ENCODE measurements at regions not wholly inside any gene's neighbourhood (a gene's known extent, or its start where the extent isn't known, plus 50 kb on each side); places are given as distances from the start of the nearest gene placed in this dataset.

DNA sequence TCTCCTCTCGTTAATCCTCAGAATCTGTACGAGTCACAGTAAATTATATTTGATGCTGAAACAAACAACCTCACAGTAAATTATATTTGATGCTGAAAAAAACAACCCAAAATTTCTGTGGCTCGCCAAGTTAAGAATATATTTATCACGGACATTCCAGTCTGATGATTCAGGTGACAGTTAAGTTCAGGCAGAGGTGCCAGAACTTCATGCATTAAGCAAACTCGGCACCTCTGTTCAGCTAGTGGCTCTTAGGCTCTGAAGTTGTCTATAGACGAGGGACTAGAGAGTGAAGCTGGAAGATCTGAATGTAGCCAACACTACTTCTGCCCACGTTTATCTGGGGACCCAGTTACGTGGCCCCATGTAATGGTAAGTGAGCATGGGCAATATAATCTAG lies 132.2 kb upstream of the AGA start:
- DNase-seq: no peak

DNA sequence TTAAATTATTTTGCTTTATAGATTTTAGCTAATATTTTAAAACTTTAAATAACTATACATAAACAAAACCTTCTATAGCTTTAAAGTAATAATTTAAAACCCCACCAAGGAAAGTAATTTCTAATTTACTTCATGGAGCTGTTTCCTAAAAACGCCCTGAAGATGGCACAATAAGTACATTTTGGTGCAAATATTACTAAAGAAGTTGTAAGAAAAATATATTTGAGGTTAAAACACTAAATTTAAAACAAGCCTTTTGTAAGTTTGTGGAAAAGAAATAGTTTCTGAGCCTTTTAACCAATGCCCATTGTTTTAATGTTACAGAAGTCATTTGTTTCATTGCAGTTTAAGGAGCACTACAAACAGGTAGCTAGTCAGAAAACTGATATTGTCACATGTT lies 137.4 kb upstream of the AGA start:
- DNase-seq: no peak

DNA sequence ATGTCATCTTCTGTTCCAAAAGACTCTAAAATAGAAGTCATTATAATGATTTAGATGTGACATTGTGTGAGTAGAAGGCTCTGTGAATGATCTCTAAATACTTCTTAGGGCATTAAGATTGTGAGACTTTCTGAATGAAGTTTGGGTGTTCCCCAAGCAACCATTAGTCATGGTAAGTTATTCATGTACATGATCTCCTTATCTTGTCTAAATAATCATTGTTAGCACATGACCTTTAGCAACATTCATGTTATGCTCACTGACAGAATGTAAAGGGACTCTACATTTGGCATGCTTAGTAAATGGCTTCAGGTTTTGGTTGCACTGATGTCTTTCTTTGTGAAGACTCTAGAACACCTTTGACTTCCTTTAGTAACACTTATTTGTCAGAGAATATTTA lies 140.8 kb upstream of the AGA start:
- DNase-seq: no peak

DNA sequence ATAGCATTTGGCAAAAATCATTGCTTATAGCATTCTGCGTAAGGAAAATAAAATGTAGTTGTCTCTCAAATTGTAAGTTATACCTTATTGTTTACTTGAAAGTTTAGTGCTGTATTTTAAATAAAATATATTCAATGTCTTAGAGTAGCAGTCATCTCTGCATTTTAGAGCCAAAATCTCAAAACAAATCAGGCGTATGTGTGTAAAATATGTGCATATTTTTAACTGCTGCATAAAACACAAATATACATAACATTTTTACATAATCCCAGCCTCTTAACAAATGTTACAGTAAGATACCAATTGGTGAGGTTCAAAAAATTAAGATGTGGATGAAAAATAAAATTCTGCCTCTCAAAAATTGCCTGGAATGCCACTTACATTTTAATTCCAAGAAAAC lies 145.8 kb upstream of the AGA start:
- DNase-seq: no peak

DNA sequence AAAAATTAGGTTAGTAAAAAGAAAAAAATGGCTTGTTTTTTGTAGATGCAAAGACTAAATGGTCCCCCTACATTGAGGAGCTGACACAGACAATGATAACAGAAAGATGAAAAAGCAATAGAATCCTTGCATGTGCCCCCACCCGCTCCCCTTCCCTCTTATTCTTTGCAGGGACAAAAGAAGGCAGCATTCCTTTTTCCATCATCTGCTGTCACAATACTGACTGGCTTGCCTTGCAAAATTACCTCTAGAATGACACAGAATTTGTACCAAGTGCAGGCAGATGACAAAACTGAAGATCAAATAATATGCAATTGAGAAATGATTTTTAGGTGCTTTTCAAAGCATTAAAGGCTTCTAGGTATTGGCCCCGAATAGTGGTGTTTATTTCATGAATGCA lies 153.1 kb upstream of the AGA start:
- no peak for DNase-seq

DNA sequence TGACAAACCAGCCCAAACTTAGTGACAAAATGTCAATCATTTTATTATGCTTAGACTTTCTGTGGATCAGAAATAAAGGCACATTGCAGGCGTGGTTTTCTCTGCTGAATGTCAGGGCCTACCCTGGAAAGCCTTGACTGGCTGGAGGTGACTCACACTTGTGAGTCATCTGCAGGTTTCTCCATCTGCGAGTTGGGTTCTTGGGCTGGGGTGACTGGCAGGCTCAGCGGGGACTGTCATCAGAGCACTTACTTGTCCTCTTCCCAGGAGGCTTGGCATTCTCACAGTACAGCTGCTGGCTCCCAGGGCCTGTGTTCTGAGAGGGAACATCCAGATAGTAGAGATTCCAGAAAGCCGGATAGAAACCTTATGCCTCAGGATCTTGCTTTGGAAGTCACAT lies 153.8 kb upstream of the AGA start:
- DNase-seq: no peak

DNA sequence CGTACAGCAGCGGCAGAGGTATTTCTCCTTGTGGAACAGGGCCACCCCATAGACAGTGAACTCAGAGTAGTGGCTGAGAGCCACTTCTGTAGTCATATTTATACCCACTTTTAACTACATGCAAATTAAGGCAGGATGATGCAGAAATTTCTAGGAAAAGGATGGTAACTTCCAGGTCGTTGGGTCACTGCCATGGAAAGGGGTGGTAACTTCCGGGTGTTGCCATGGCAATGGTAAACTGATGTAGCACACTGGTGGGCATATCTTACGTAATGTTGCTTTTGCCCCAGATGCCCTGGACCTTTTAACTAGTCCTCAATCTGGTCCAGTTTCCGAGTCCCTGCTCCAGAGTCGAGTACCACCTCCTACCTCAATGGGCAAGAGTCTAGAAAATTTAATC lies 154.8 kb upstream of the AGA start:
- no peak for DNase-seq

DNA sequence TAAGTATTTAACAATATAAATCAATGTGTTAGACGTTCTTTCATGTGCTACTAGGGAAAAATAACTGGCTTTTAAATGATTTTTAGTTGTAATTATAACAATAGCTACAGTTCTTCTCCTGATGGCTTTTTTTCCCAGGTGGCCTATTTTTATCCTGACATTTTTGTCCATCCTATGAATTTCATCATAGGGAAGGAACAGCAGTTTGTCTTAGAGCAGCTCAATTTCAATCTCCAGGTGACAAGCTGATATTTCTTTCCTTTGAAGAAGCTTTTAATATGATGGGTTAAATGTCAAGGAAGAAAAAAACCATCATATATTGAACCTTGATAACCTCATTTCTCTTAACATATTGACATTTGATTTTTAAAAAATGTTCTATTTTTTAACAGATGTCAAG lies 163.0 kb upstream of the AGA start:
- DNase-seq: no peak

DNA sequence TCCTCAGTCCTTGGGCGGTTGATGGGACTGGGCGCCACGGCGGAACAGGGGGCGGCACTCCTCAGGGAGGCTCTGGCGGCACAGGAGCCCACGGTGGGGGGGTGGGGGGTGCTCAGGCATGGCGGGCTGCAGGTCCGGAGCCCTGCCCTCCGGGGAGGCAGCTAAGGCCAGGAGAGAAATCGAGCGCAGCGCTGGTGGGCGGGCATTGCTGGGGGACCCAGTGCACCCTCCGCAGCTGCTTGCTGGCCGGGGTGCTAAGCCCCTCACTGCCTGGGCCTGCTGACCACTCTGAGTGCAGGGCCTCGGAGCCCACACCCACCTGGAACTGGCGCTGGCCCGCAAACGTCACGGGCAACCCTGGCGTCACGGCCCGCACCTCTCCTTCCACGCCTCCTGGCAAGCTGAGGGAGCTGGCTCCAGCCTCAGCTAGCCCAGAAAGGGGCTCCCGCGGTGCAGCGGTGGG lies 164.9 kb upstream of the AGA start:
- no peak for DNase-seq

DNA sequence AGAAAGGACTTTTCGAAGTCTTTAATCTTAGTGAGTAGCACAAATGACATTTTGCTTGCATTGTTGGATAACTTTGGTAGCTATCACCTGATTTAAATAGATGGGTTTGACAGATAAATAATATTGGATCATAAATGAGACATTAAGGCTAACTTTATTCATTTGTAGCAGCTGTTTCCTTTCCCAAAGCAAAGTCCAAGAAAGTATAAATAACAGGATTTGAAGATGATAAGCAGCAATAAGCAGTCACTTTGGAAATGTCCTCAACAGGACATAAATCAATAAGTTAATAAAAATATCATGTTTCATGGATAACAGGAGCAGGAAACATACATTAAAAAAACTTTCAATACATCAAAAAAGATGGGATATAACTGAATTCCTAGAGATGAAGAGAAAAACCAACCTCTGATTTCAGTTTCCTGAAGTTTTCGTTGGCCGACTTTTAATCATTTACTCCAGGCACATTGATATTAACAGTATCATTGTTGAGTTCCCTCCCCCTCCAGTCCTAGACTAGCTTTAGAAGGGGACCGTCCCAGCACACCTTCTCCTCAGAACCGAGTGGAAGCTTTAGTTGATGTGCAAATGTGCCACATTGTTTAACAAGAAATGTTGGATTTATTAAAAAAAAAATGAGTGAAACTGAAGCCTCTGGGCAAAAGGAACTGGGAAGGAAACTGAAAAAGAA lies 169.9 kb upstream of the AGA start:
- DNase-seq: no peak

DNA sequence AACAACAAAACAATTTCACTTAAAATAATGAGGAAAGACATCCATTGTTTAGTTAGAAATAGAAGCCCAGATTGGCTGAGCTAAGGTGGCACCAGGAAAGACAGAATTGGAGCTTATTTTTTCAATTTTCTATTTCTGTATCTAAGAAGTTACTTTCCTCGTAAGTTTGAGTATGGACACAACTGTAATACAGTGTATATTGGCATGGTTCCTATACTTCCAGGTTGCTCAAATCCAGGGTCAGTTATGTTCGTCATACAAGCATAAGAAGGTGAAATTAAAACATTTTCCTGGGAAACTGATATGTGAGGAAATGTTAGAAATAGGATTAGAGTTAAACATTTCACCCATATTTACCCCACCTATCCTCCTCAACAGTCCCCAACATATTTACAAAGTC lies 170.4 kb upstream of the AGA start:
- no peak for DNase-seq

DNA sequence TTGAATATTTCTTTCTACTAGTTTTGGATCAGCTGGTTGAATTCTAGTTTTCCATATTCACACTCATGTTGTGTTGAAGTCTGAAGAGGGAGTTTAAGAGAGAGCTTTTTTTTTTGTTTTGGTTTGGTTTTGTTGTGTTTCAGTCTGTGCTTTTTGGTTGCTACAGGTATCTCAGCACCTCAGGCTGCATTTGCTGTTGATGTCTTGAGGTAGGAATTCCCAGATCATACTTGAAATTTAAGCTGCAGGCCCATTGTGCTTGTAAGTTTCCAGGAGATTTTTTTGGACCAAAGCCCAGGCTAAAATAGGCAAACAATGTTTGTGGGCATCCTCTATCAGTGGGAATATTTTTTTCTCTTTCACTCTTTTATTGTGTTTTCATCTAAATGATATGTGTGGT lies 190.2 kb upstream of the AGA start:
- no peak for DNase-seq

DNA sequence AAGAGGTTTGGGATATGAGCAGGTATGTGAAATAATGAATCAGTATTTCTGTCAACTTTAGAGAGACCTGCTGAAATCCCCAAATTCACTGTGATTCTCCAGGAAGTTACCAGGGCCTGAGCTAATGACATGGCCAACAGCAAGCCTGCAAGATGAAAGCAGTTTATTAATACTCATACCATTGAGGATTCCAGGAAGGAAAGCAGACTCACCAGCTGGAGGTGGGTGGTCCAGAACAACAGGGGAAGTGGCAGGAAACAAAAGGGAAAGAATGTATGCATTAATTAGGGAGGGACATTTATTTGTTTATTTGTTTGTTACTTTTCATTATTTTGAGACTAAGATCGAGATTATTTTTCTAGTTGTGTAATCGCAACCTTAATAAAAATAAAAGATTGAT lies 196.6 kb upstream of the AGA start:
- DNase-seq: no peak

DNA sequence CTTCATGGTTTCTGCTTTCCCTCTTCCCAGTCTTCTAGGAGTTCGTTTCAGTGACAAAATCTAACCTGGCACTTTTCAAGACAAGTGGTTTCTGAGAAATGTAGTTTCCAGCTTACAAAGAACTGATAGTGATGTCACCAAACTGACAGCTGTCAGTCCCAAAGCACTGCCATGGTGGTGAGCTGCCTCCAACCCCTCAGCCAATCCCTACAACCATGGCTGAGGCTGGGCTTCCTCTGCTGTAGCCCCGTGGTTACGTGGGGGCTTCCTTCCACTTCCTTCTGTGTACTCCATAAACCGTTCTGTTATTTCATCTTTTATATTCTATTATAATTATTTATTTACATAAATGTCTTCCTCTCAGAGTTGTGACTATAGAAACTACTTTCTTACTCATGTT lies 198.6 kb upstream of the AGA start:
- no peak for DNase-seq

DNA sequence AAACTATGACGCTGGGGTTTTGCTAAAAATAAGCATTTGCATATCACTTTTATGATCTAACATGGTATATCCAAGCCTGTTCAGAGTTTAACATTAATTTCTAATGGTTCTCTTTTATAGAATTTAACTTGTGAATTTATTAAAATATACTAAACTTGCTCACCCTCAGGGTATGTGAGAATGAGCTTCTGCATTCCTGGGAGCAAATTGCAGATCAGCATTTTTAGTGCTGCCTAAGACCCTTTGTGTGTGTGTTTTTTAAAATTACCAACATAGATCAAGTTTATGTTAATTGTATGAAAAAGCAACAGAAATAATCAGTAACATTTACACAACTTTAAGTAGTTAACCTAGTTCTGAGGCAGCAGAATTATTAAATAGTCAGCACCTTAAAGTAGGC lies 218.0 kb upstream of the AGA start:
- DNase-seq: no peak

DNA sequence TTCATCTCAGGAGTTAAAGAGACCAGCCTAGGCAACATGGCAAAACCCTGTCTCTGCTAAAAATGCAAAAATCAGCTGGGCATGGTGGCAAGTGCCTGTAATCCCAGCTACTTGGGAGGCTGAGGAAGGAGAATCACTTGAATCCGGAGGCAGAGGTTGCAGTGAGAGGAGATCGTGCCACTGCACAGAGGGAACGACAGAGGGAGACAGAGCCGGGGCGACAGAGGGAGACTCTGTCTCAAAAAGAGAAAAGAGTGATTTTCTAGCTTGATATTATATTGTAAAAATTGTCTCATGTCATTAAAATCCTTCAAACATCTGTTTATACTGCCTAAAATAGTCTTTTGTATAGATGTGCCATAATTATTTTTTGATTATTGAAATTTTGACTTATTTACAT lies 225.4 kb upstream of the AGA start:
- no peak for DNase-seq

DNA sequence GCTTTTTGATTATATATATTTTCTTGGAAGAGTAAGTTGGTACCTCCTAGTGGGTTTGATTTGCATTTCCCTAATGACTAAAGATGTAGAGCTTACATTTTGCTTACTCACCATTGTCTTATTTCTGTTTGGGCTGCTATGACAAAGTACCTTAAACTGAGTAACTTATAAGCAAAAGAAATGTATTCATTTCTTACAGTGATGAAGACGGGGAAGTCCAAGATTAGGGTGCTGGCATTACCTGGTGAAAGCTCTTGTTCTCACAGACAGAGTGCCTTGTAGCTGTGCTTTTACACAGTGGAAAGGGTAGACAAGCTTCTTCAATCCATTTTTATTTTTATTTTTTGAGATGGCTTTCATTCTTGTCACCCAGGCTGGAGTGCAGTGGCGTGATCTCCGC lies 229.2 kb upstream of the AGA start:
- no peak for DNase-seq

DNA sequence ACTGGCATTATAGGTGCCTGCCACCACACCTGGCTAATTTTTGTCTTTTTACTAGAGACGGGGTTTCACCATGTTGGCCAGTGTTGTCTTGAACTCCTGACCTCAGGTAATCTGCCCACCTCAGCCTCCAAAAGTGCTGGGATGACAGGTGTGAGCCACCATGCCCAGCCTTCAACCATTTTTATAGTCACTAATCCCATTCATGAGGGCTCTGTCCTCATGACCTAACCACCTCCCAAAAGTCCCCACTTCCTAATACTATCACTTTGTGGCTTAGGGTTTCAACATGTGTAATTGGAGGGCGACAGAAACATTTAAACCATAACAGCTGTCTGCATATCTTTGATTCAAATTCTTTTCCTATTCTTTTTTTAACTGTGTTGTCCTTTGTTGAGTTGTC lies 229.6 kb upstream of the AGA start:
- no peak for DNase-seq

DNA sequence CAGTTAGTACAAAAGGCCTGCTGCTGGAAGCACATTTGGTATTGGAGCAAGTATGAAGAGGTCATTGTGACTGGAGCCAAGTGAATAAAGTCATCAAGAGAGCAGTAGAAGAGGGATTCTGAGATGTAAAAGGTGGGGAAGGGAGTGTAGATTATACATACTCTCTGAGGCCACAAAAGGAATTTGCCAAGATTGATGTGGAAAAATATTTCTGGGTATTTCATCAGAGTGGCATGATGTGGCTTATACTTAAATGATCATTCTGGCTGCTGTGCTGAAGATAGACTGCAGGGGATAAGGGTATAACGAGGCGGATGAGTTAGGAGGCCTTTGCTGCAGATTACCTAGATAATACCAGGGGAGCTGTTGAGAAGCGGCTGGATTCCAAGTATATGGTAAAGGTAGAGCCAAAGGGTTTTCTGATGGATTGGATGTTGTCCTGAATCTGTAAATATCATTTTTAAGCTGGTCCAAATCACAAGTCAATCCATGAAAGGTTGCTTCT lies 231.8 kb upstream of the AGA start:
- no peak for DNase-seq

DNA sequence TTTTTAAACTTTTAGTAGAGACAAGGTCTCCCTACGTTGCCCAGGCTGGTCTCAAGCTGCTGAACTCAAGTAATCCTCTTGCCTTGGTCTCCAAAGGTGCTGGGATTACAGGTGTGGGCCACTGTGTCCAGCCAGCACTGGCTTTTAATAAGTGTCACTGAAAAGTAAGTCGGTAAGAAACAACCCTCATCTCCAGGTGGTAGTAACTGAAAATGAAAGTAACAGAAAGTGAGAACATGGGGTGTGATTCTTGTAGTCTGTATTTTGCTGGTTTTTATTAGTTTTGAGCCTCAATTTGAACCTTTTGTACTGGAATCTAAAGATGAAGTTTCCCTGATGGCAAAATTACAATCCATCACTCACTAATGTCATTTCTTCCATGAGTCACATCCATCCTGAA lies 238.1 kb upstream of the AGA start:
- no peak for DNase-seq

DNA sequence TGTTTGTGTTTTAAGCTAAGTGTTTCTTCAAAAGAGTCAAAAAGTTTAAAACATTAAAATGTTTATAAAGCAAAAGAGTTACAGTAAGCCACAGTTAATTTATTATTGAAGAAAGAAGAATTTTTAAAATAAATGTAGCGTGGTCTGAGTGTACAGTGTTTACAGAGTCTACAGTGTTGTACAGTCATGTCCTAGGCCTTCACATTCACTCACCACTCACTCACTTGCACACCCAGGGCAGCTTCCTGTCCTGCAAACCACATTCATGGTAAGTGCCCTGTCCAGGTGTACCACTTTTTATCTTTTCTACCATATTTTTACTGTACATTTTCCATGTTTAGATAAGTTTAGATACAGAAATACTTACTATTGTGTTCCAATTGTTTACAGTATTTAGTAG lies 239.7 kb upstream of the AGA start:
- no peak for DNase-seq

DNA sequence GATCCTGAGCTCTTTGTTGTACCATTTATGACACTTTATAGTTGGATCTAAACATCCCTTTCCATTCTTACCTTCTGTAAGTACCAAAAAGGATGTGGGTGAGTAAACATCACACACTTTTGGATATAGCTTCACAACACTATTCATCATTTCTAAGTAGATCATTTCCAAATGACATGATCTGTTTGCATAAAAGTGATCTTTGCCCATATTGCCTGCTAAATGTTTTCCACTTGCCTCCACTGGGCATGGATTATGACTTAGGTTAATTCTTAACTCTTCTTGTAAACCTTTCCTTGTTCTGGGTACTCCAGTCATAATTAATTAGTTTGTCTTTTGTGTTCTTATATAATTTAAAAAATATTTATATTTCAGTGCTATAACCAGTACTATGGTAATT lies 244.9 kb upstream of the AGA start:
- no peak for DNase-seq

DNA sequence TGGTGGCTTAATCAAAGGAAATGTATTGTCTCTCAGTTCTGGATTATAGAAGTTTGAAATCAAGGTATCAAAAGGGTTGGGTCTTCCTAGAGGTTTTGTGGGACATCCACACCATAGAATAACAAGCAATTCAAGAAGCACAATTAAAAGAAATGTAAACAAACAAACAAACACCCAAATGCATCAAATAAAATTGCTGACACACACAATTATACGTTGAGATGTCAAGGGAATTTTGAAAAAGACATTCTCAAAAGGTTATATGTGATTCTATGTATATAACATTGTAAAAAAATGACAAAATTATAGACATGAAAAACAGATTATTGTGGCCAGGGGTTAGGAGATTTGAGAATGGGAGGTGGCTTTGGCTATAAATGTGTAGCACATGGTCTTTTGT lies 250.7 kb upstream of the AGA start:
- DNase-seq: no peak

DNA sequence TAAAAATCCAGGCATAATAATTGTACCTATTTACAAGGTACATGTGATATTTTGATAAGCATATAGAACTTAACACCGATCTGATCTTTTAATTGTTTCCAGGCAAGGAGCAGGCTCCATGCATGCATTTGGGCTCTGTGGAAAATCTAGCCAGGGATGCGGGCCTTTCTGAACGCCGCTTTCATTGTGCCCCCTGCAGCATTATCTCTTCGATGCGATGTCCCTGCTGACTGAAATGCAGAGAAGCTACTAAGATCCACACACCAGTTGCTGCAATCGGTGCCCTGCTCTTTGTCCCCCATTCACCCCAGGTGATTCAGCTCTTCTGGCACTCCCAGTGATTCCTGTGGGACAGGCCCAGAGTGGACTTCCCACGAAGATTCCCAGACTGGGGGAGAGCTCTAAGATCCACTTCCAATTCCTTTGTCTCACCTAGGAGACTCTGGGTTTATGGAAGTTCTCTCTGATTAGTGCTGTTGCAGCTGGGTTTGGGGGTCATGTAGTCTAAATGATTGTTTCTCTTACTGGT lies 254.3 kb upstream of the AGA start:
- no peak for DNase-seq

Data from DMS 273 treated with DMSO at 0.1 percent for 48 hours (cell line).